T-helper 17 cell (primary cell): ENCODE measurements at regions not wholly inside any gene's neighbourhood (a gene's known extent, or its start where the extent isn't known, plus 50 kb on each side); places are given as distances from the start of the nearest gene placed in this dataset.
"Not testable (repeated sequence)": the region's sequence is repeated elsewhere in the genome, so short reads cannot be mapped to it uniquely, and the experiment has no call there.

Experiments
- ATAC-seq: fragments of 150-1000 bp; cut with Tn5 transposase; 2 replicates; pipeline ENCODE4 v1.10.0; 2021; ENCODE audit warnings: mild to moderate bottlenecking, moderate library complexity
- DNase-seq, 3 donors: peaks; one replicate each; pipeline versions ENCODE4 v3.0.0 to v3.0.0-alpha.2; 2020 to 2021
- H3K9me3 ChIP-seq: one replicate; pipeline ENCODE4 v1.7.0; 2013; ENCODE audit warnings: low read length, mild to moderate bottlenecking; ENCODE audit not compliant: control insufficient read depth, poor library complexity, severe bottlenecking
- H3K27ac Mint-ChIP-seq: one replicate; pipeline ENCODE4 v1.8.0; 2022; ENCODE audit warnings: mild to moderate bottlenecking, moderate library complexity, mixed read lengths
- H3K27me3 Mint-ChIP-seq: one replicate; pipeline ENCODE4 v1.8.0; 2022; ENCODE audit warnings: mixed read lengths
- H3K36me3 Mint-ChIP-seq: one replicate; pipeline ENCODE4 v1.8.0; 2022; ENCODE audit warnings: low read depth, mixed read lengths
- H3K4me1 Mint-ChIP-seq: one replicate; pipeline ENCODE4 v1.8.0; 2022; ENCODE audit warnings: mild to moderate bottlenecking, mixed read lengths
- H3K4me3 Mint-ChIP-seq: one replicate; pipeline ENCODE4 v1.8.0; 2022; ENCODE audit warnings: mild to moderate bottlenecking, moderate library complexity, mixed read lengths

GRCh38 chr2:7559791-7560190, 642.6 kb downstream of the RNF144A start:
- no peaks in the 10 kb centered on the region for H3K36me3 Mint-ChIP-seq
- no peak overlapping the region for H3K4me3 Mint-ChIP-seq
- ATAC-seq (no peak), DNase-seq (no peak)
- no peak overlapping the region for H3K27ac Mint-ChIP-seq
- peaks cover 3% of the 10 kb centered on the region for H3K9me3 ChIP-seq
- H3K4me1 Mint-ChIP-seq: no peaks in the 10 kb centered on the region
- no peaks in the 10 kb centered on the region for H3K27me3 Mint-ChIP-seq

DNA sequence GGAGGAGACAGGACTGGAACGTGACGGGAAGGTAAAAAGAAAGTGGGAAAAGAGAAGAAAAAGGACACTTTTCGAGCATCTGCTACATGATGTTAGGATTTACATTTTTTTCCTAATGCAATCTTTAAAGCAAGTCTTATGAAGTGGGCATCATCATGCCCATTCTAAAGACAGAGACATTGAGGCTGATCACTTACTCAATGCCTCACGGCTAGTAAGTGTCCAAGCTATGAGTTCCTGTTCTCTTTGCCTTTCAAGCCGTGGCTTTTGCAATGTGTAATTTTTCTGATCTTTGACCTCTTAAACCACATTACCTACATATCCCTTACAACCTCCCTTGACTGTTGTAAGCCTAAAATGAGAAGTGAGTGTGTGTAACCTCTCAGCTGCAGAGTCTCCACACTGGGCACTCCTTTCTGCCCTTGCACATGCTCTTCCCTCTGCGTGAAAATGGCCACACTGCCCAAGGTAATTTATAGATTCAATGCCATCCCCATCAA, 649.2 kb downstream of the RNF144A start:
- Mint-ChIP-seq H3K27ac (no peak overlapping the region), H3K36me3 (no peaks in the 10 kb centered on the region), H3K4me3 (no peak overlapping the region), H3K27me3 (no peaks in the 10 kb centered on the region), H3K4me1 (peaks cover 18% of the 10 kb centered on the region)
- ATAC-seq (no peak), DNase-seq (no peak)
- no peaks in the 10 kb centered on the region for H3K9me3 ChIP-seq

DNA sequence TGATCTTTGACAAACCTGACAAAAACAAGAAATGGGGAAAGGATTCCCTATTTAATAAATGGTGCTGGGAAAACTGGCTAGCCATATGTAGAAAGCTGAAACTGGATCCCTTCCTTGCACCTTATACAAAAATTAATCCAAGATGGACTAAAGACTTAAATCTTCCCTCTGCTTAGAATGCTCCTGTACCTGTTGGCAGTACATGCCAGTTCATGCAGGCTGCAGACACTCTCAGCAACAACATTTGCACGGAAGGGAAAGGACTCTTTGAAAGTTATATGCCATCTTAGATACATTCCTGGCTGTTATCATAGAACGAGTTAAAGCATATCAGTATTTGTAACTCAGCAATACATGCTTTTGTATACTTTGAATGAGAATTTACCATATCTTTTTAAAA, 649.9 kb downstream of the RNF144A start:
- H3K9me3 ChIP-seq, DNase-seq, H3K36me3 Mint-ChIP-seq, H3K27me3 Mint-ChIP-seq: not testable (repeated sequence)
- ATAC-seq: peak; percentile 12
- peak overlapping the region; percentile 83 for H3K27ac Mint-ChIP-seq
- H3K4me1 Mint-ChIP-seq: peaks cover 18% of the 10 kb centered on the region
- H3K4me3 Mint-ChIP-seq: peak overlapping the region; percentile 50

DNA sequence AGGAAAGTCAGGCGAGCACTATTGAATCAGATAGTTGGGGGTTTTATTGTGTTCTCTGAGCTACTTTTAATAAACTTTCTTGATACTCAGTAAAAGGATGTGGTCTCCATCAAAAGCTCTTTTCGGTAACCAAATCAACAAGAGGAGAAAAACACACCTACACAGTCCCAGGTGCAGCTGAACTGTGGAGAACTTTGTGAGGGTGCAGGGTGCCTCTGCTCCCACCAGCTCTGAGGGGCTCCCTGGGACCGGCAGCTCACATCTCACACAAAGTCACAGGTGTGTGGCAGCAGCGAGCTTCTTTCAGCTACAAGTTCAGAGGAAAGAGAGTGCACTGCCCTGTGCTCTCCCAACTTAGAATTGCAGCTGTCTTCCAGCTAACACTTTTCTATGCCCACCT, 650.4 kb downstream of the RNF144A start:
- no peaks in the 10 kb centered on the region for H3K27me3 Mint-ChIP-seq
- ATAC-seq (peak; percentile 84), DNase-seq (no peak)
- H3K27ac Mint-ChIP-seq: peak overlapping the region; percentile 83
- H3K4me1 Mint-ChIP-seq: peaks cover 18% of the 10 kb centered on the region
- H3K9me3 ChIP-seq: no peaks in the 10 kb centered on the region
- peak overlapping the region; percentile 50 for H3K4me3 Mint-ChIP-seq
- H3K36me3 Mint-ChIP-seq: no peaks in the 10 kb centered on the region

DNA sequence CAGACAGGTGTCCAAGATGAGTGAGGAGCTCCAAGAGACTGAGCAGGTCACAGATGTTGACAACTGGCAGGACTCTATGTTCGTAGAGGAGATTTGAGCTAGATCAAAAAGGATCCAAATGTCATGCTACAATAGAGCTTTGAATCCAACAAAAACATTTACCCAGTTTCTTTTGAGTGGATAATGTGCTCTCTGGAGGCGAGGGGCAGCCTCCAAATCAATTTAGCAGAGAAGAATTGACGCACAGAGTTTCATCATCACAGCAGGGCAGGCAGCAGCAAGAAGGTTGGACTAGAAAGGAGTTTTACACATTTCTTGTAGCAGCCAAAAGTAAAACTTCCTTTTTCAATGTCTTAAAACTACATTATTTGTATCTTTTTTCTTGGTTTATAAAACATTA, 653.0 kb downstream of the RNF144A start:
- no peaks in the 10 kb centered on the region for H3K9me3 ChIP-seq
- no peak for DNase-seq
- ATAC-seq: no peak
- Mint-ChIP-seq H3K27me3 (no peaks in the 10 kb centered on the region), H3K4me3 (no peak overlapping the region), H3K27ac (no peak overlapping the region), H3K36me3 (no peaks in the 10 kb centered on the region), H3K4me1 (peaks cover 18% of the 10 kb centered on the region)

DNA sequence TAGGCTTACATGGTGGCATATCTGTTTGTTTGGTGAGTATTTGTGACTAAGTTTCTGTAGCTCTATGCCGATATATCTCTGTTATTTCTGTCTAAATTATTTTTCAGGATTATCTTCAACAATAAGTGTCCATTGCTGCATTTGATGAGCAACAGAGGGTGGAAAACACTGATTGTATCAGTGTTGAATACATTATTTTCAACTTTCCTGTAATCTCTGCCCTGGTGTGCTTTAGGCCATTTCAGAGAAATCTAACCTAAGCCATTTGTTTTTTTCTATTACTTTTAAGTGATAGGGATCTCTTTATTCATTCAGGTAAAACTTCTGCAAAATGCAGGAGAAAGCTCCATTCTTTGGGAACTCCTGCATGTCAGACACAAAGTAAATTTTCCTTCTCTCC, 654.5 kb downstream of the RNF144A start:
- no peak for ATAC-seq
- Mint-ChIP-seq H3K4me3 (no peak overlapping the region), H3K27ac (peak overlapping the region; percentile 41), H3K27me3 (no peaks in the 10 kb centered on the region), H3K4me1 (peaks cover 17% of the 10 kb centered on the region), H3K36me3 (peaks cover 2% of the 10 kb centered on the region)
- no peaks in the 10 kb centered on the region for H3K9me3 ChIP-seq
- no peak for DNase-seq

DNA sequence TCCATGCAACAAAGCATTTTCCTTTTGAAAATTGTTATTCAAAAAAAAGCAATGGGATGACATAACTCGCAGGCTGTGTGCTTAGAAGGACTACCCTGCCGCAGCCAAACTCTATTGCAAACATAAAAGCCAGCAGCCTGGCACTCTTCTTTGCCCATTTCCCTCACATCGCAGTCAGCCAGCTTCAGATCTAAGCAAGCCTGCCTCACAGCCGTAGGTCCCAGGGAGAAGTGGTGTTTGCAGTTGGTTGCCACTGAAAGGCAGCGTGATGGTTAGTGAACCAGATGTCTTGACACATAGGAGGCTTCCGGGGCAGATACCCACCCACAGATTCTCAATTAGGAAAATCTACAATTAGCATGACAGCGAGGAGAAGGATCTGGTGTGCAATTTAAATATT, 655.2 kb downstream of the RNF144A start:
- peaks cover 11% of the 10 kb centered on the region for H3K4me1 Mint-ChIP-seq
- DNase-seq: no peak
- ATAC-seq: no peak
- no peaks in the 10 kb centered on the region for H3K9me3 ChIP-seq
- no peaks in the 10 kb centered on the region for H3K27me3 Mint-ChIP-seq
- H3K27ac Mint-ChIP-seq: no peak overlapping the region
- no peak overlapping the region for H3K4me3 Mint-ChIP-seq
- H3K36me3 Mint-ChIP-seq: peaks cover 2% of the 10 kb centered on the region

DNA sequence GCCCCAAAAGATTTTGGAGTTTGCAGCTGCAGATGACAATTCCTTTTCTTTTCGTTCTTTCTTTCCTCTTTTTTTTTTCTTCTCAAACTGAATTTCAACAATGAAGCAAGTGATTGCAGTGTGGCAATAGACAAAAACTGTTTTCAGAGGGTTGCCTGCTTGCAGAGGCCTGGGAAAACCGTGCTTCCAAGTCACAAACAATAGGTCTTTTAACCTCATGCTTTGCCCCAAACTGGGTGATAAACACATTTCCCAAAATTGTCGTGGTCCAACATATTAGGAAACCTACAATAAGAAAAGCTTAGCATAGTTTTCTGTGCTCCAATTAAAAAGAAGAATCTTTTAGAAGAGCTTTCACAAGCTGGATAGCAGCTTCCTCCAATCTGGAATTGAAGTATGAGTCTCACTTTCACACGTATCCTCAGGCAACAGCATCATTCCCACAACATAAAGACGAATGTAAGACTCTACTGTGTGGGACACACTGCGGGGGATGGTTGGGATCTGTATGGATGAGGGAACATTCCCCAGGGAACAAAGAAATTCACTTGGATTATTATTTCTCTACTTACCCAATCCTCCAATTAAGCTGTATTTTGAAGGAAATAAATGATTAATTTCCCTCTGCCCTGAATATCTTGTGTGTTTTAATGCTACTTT, 656.1 kb downstream of the RNF144A start:
- Mint-ChIP-seq H3K27me3 (no peaks in the 10 kb centered on the region), H3K27ac (no peak overlapping the region), H3K36me3 (peaks cover 2% of the 10 kb centered on the region), H3K4me1 (peaks cover 4% of the 10 kb centered on the region), H3K4me3 (no peak overlapping the region)
- ATAC-seq: no peak
- H3K9me3 ChIP-seq: no peaks in the 10 kb centered on the region
- no peak for DNase-seq

GRCh38 chr2:7574385-7574784, 657.2 kb downstream of the RNF144A start:
- ATAC-seq: no peak
- no peak for DNase-seq
- H3K36me3 Mint-ChIP-seq: peaks cover 2% of the 10 kb centered on the region
- H3K27me3 Mint-ChIP-seq: no peaks in the 10 kb centered on the region
- no peak overlapping the region for H3K4me3 Mint-ChIP-seq
- H3K4me1 Mint-ChIP-seq: peaks cover 3% of the 10 kb centered on the region
- no peak overlapping the region for H3K27ac Mint-ChIP-seq
- no peaks in the 10 kb centered on the region for H3K9me3 ChIP-seq

- no peaks in the 10 kb centered on the region for H3K9me3 ChIP-seq
- H3K4me1 Mint-ChIP-seq: peaks cover 3% of the 10 kb centered on the region
- H3K36me3 Mint-ChIP-seq: peaks cover 2% of the 10 kb centered on the region
- H3K4me3 Mint-ChIP-seq: no peak overlapping the region
- no peaks in the 10 kb centered on the region for H3K27me3 Mint-ChIP-seq
- no peak overlapping the region for H3K27ac Mint-ChIP-seq
- DNase-seq (no peak), ATAC-seq (no peak)
Observed at GRCh38 chr2:7577769-7578168, 660.6 kb downstream of the RNF144A start.

DNA sequence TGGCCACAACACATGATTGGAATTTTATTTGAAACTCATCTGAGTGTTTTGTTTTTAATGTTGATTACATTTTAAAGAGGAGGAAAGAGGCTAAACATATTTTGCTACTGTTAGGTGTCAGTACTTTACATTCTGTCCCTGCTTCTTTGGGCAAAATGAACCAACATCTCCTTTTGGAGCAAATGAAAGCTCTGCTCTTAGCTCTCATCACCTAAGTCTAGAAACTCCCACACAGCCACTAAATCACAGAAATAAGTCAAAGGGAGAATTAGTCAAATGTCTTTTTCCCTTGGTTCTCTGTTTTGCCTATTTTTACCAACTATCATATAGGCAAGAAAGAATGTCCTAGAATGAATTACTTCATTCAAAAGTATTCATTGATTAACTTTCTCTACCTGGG, 666.8 kb downstream of the RNF144A start:
- no peaks in the 10 kb centered on the region for H3K9me3 ChIP-seq
- DNase-seq (no peak), ATAC-seq (no peak)
- H3K27me3 Mint-ChIP-seq: no peaks in the 10 kb centered on the region
- peaks cover 2% of the 10 kb centered on the region for H3K36me3 Mint-ChIP-seq
- no peak overlapping the region for H3K4me3 Mint-ChIP-seq
- H3K4me1 Mint-ChIP-seq: no peaks in the 10 kb centered on the region
- H3K27ac Mint-ChIP-seq: no peak overlapping the region

DNA sequence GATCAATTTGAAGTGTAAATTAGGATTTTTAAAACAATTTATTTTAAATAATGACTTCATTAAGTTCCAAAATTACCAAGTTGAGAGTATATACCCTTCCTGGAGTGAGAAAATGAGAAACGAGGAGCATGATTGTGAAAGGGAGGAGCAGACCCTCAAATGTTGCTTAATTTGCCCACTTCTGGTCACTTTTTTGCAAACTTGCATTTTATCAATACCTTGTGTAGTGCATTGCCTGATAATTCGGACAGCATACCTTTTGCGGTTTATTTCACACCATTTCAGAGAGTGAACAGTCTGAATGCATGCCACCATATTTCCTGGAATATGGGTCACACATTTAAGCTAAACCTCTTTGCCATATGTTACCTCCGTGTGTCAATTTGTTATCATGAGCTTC, 669.7 kb downstream of the RNF144A start:
- peaks cover 2% of the 10 kb centered on the region for H3K36me3 Mint-ChIP-seq

GRCh38 chr2:7588295-7588694, 671.1 kb downstream of the RNF144A start:
- Mint-ChIP-seq H3K4me1 (peaks cover 7% of the 10 kb centered on the region), H3K27me3 (no peaks in the 10 kb centered on the region), H3K36me3 (peaks cover 2% of the 10 kb centered on the region), H3K4me3 (no peak overlapping the region), H3K27ac (no peak overlapping the region)
- H3K9me3 ChIP-seq: no peaks in the 10 kb centered on the region
- DNase-seq (no peak), ATAC-seq (no peak)

More for the DNA sequence above, 669.7 kb downstream of the RNF144A start:
- Mint-ChIP-seq H3K4me1 (no peaks in the 10 kb centered on the region), H3K27ac (no peak overlapping the region), H3K4me3 (no peak overlapping the region), H3K27me3 (no peaks in the 10 kb centered on the region)
- ATAC-seq: no peak
- DNase-seq: no peak
- H3K9me3 ChIP-seq: no peaks in the 10 kb centered on the region

- H3K4me3 Mint-ChIP-seq: no peak overlapping the region
- H3K36me3 Mint-ChIP-seq: no peaks in the 10 kb centered on the region
- DNase-seq (no peak), ATAC-seq (no peak)
- no peaks in the 10 kb centered on the region for H3K27me3 Mint-ChIP-seq
- peaks cover 7% of the 10 kb centered on the region for H3K4me1 Mint-ChIP-seq
- peak overlapping the region; percentile 21 for H3K27ac Mint-ChIP-seq
- H3K9me3 ChIP-seq: no peaks in the 10 kb centered on the region
Observed at GRCh38 chr2:7592618-7593140, 675.5 kb downstream of the RNF144A start.
